HG03039 (cell line): ENCODE measurements at regions not wholly inside any gene's neighbourhood (a gene's known extent, or its start where the extent isn't known, plus 50 kb on each side); places are given as distances from the start of the nearest gene placed in this dataset.

Experiments
- ATAC-seq: cut with Tn5 transposase; IDR thresholded peaks from one replicate; pipeline ENCODE4 v1.9.1; 2021; ENCODE audit warnings: mild to moderate bottlenecking, moderate library complexity; ENCODE audit not compliant: unreplicated experiment

GRCh38 chr9:20200991-20201431 lies 412.2 kb upstream of the SLC24A2 start:
- no peak for ATAC-seq

- no peak for ATAC-seq
Measured at GRCh38 chr9:20200581-20200980, 411.7 kb upstream of the SLC24A2 start.

GRCh38 chr9:20199111-20199510 lies 410.3 kb upstream of the SLC24A2 start:
- no peak for ATAC-seq

GRCh38 chr9:20197976-20198685 lies 409.3 kb upstream of the SLC24A2 start:
- no peak for ATAC-seq

- ATAC-seq: no peak
Measured at GRCh38 chr9:20191228-20191840, 402.5 kb upstream of the SLC24A2 start.

- no peak for ATAC-seq
Measured at GRCh38 chr9:20189871-20190270, 401.0 kb upstream of the SLC24A2 start.

- ATAC-seq: no peak
Measured at GRCh38 chr9:20188616-20189369, 400.0 kb upstream of the SLC24A2 start.

GRCh38 chr9:20187318-20187717 lies 398.5 kb upstream of the SLC24A2 start:
- ATAC-seq: no peak

- ATAC-seq: no peak
Measured at GRCh38 chr9:20186823-20187222, 398.0 kb upstream of the SLC24A2 start.

- ATAC-seq: no peak
Measured at GRCh38 chr9:20186231-20186630, 397.4 kb upstream of the SLC24A2 start.

- no peak for ATAC-seq
Measured at GRCh38 chr9:20184541-20184940, 395.7 kb upstream of the SLC24A2 start.

GRCh38 chr9:20178679-20179078 lies 389.8 kb upstream of the SLC24A2 start:
- ATAC-seq: no peak

GRCh38 chr9:20178197-20178596 lies 389.4 kb upstream of the SLC24A2 start:
- no peak for ATAC-seq

- ATAC-seq: no peak
Measured at GRCh38 chr9:20170122-20170521, 381.3 kb upstream of the SLC24A2 start.

- ATAC-seq: no peak
Measured at GRCh38 chr9:20152151-20152725, 363.4 kb upstream of the SLC24A2 start.

- ATAC-seq: no peak
Measured at GRCh38 chr9:20148416-20148815, 359.6 kb upstream of the SLC24A2 start.

- ATAC-seq: no peak
Measured at GRCh38 chr9:20144197-20144596, 355.4 kb upstream of the SLC24A2 start.

- ATAC-seq: no peak
Measured at GRCh38 chr9:20139763-20140290, 351.0 kb upstream of the SLC24A2 start.

GRCh38 chr9:20138841-20139240 lies 350.0 kb upstream of the SLC24A2 start:
- ATAC-seq: no peak

GRCh38 chr9:20138116-20138515 lies 349.3 kb upstream of the SLC24A2 start:
- no peak for ATAC-seq

GRCh38 chr9:20137425-20137824 lies 348.6 kb upstream of the SLC24A2 start:
- no peak for ATAC-seq
